ENCODE measurements at regions not wholly inside any gene's neighbourhood (a gene's known extent, or its start where the extent isn't known, plus 50 kb on each side); places are given as distances from the start of the nearest gene placed in this dataset.

DNA sequence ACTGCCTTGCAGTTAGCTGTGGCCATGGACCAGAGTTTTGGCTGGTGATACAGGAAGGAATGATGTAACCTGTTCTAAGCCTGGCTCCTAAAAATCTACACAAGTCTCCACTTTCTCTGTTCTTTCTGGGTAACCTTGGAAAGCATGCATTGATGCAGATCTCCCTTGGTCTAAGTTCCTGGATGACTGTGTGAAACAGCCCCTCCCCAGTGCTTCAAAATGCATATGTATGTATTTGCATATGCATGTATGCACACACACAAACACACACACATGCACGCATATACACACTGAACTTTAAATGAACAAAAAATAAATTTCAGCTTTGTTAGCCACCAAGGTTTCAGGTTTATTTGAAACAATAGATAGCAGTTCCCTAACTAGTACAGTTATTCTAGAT, 296.1 kb downstream of the OSR1 start:
- TF ChIP-seq CTCF (optimal IDR thresholded peaks at IDR 0.05 in 1 of 3, IDR thresholded peaks at IDR 0.05 in 1 of 3, conservative IDR thresholded peaks at IDR 0.05 in 1 of 3; ENCODE audit: extremely low read depth in 1 of 3, insufficient read depth in 2 of 3, low read length in 3 of 3) (no peak), EZH2 (IDR thresholded peaks at IDR 0.05; ENCODE audit: low read length) (no peak)

Data from keratinocyte (primary cell).